Psoas muscle (tissue), 7 donors: ENCODE measurements at regions not wholly inside any gene's neighbourhood (a gene's known extent, or its start where the extent isn't known, plus 50 kb on each side); places are given as distances from the start of the nearest gene placed in this dataset.

Source experiments
- ATAC-seq, 4 donors: fragments of 200-7000 bp; cut with Tn5 transposase; one replicate each; pipeline ENCODE4 v1.9.1; 2020; ENCODE audit warnings: moderate library complexity in 3 of 4, mild to moderate bottlenecking in 2 of 4
- DNase-seq, 2 donors: peaks; one replicate each; pipeline ENCODE4 v3.0.0-alpha.2; 2020
- H3K27ac ChIP-seq: fragments of 200-600 bp; one replicate; pipeline ENCODE4 v1.8.0; 2022
- H3K27me3 ChIP-seq, 3 donors: fragments of 200-600 bp in 1 of 3; one replicate each; pipeline versions ENCODE4 v1.6.1 to v1.8.0; 2013 to 2022; ENCODE audit warnings: low read length in 2 of 3, mild to moderate bottlenecking in 2 of 3, moderate library complexity in 1 of 3; ENCODE audit not compliant: insufficient read depth in 3 of 3
- H3K36me3 ChIP-seq, 2 donors: fragments of 200-600 bp in 1 of 2; one replicate each; pipeline versions ENCODE4 v1.6.1 to v1.8.0; 2013 to 2022; ENCODE audit warnings: low read depth in 1 of 2, mild to moderate bottlenecking in 1 of 2, moderate library complexity in 1 of 2; ENCODE audit not compliant: insufficient read depth in 1 of 2
- H3K4me1 ChIP-seq: fragments of 200-600 bp; one replicate; pipeline ENCODE4 v1.8.0; 2022
- H3K4me3 ChIP-seq: fragments of 200-600 bp; one replicate; pipeline ENCODE4 v1.8.0; 2022; ENCODE audit warnings: mild to moderate bottlenecking
- H3K9me3 ChIP-seq: fragments of 200-600 bp; one replicate; pipeline ENCODE4 v1.8.0; 2022
- CTCF ChIP-seq: fragments of 200-600 bp; IDR thresholded peaks from one replicate; pipeline ENCODE4 v1.8.0; 2022; ENCODE audit warnings: antibody characterized with exemption
- WGBS, 3 donors: extraction: QIAGEN DNeasy Blood & Tissue Kit; methylation state at CpG; one replicate each; pipeline versions ENCODE4 v1.1.6 to v1.1.7; 2013; 5-methylcytosine and 5-hydroxymethylcytosine counted together
- intact Hi-C, 2 donors: fragments of 100-400 bp; cut with DNase I; formaldehyde crosslinking; loops; one replicate each; pipeline versions ENCODE4 v1.11.0 to v1.14.2; 2022
- donor health status: healthy with polysubstance abuse.
- donor health status: DM: no; HTN: no; CAD: no; lungs with moderate emphysema.
- donor health status: Bipolar disorder and iron deficiency.
- donor health status: healthy.
- donor health status: DM: yes; HTN: yes; CAD: no.
- donor health status: DM: no; HTN: no; CAD: no.
- donor health status: DM: yes; HTN: yes; CAD: no.

GRCh38 chr11:131198161-131199014 lies 172.0 kb upstream of the NTM start:
- WGBS, 3 donors = 58 to 77% (median 65%) methylated on average over 15 of the region's 15 CpGs
- peaks cover 4% of the 10 kb centered on the region for H3K4me1 ChIP-seq
- H3K27me3 ChIP-seq = peaks cover 0 to 5% (median 3%) of the 10 kb centered on the region in 3 donors
- no peaks in the 10 kb centered on the region for H3K9me3 ChIP-seq
- no peak for TF ChIP-seq CTCF
- no peak for ATAC-seq
- no peak overlapping the region for H3K27ac ChIP-seq
- intact Hi-C loops = no loop called here
- no peak overlapping the region for H3K4me3 ChIP-seq
- H3K36me3 ChIP-seq = no peaks in the 10 kb centered on the region
- DNase-seq = no peak

GRCh38 chr11:131199015-131199280 lies 171.5 kb upstream of the NTM start:
- TF ChIP-seq CTCF = no peak
- H3K36me3 ChIP-seq = no peaks in the 10 kb centered on the region
- no peak overlapping the region for H3K27ac ChIP-seq
- intact Hi-C loops = no loop called here
- H3K9me3 ChIP-seq = no peaks in the 10 kb centered on the region
- DNase-seq = no peak
- peaks cover 0 to 5% (median 3%) of the 10 kb centered on the region in 3 donors for H3K27me3 ChIP-seq
- no peak for ATAC-seq
- 49 to 82% (median 56%) methylated on average over 8 of the region's 8 CpGs for WGBS, 3 donors
- no peak overlapping the region for H3K4me3 ChIP-seq
- peaks cover 4% of the 10 kb centered on the region for H3K4me1 ChIP-seq

- no peak overlapping the region for H3K27ac ChIP-seq
- ATAC-seq (no peak), DNase-seq (no peak)
- no peaks in the 10 kb centered on the region for H3K9me3 ChIP-seq
- no peaks in the 10 kb centered on the region for H3K36me3 ChIP-seq
- H3K4me3 ChIP-seq = no peak overlapping the region
- peaks cover 0 to 5% (median 3%) of the 10 kb centered on the region in 3 donors for H3K27me3 ChIP-seq
- 90 to 94% (median 93%) methylated on average over 12 of the region's 12 CpGs for WGBS, 3 donors
- H3K4me1 ChIP-seq = no peaks in the 10 kb centered on the region
- TF ChIP-seq CTCF = no peak
- intact Hi-C loops = no loop called here
Measured at GRCh38 chr11:131201674-131202073, 168.7 kb upstream of the NTM start.

- Histone ChIP-seq H3K9me3 (no peaks in the 10 kb centered on the region), H3K27me3 (peaks cover 0 to 5% (median 3%) of the 10 kb centered on the region in 3 donors), H3K4me3 (no peak overlapping the region), H3K36me3 (no peaks in the 10 kb centered on the region), H3K4me1 (no peaks in the 10 kb centered on the region), H3K27ac (no peak overlapping the region)
- 65 to 79% (median 68%) methylated on average over 1 of the region's 1 CpG for WGBS, 3 donors
- no peak for DNase-seq
- TF ChIP-seq CTCF = no peak
- no peak for ATAC-seq
- intact Hi-C loops = no loop called here
Measured at GRCh38 chr11:131203040-131203439, 167.4 kb upstream of the NTM start.

GRCh38 chr11:131204282-131204681 lies 166.1 kb upstream of the NTM start:
- WGBS, 3 donors = 91 to 95% (median 94%) methylated on average over 10 of the region's 10 CpGs
- ATAC-seq (no peak), DNase-seq (no peak)
- H3K36me3 ChIP-seq = no peaks in the 10 kb centered on the region
- no peak overlapping the region for H3K27ac ChIP-seq
- TF ChIP-seq CTCF = no peak
- peaks cover 0 to 5% (median 3%) of the 10 kb centered on the region in 3 donors for H3K27me3 ChIP-seq
- intact Hi-C loops = no loop called here
- H3K4me3 ChIP-seq = no peak overlapping the region
- H3K4me1 ChIP-seq = no peaks in the 10 kb centered on the region
- no peaks in the 10 kb centered on the region for H3K9me3 ChIP-seq
